ENCODE measurements at regions not wholly inside any gene's neighbourhood (a gene's known extent, or its start where the extent isn't known, plus 50 kb on each side); places are given as distances from the start of the nearest gene placed in this dataset.
A peak's percentile ranks its signal among the peaks of the same experiment; 100 is the strongest.
"Not testable (repeated sequence)": the region's sequence is repeated elsewhere in the genome, so short reads cannot be mapped to it uniquely, and the experiment has no call there.

DNA sequence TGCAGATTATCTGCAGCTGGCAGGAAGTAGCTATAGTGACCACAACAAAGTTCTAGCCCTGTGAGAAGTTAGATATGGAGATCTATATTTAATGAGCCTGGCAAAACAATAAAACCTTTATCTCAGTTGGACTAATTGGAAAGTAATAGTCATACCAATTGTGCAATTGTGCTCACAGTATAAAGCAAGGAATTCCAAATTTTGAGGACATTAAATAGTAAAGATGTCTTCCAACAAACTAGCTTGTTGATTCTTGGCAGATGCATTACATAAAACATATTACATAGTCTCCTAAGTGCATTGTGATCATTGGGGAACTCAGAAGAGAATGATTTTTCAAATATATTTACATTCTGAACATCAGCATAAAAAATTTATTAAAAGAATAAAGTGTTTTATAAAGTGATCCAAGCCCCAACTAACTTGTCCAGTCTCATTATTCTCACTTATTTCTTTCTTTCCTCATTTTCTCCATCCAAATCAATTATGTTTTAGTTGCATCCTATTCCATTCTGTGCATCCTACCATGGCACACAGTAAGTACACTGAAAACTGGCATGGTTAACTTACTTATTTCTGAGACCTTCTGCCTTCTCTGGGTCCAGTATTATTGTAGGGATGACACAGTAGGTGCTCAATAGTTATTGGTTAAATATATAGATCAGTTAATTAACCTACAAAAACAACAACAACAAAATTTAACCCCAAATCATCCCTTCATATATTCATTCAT, 977.2 kb upstream of the NUDT12 start:
- no peak for DNase-seq (ENCODE audit: low read depth in 2 of 3, low spot score in 2 of 3)

DNA sequence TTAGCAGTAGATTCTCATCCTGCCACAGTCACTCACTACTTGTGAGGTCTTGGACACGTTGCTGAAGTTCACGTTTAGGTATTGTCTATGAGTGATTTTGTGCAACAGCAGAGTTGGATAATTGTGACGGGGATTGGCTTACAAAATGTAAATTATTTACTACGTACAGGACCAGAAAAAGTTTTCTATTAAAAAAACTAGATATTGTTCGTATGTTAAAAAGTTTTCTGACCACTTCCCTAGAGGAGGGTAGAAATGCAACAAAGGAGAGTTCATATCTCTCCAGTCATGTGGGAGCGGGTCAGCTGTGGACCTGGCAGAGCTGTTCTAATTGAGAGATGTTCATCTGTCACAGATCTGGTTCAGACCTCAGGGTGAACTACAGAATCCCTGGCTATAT, 976.1 kb upstream of the NUDT12 start:
- DNase-seq (ENCODE audit: low read depth in 2 of 3, low spot score in 2 of 3), result no peak

DNA sequence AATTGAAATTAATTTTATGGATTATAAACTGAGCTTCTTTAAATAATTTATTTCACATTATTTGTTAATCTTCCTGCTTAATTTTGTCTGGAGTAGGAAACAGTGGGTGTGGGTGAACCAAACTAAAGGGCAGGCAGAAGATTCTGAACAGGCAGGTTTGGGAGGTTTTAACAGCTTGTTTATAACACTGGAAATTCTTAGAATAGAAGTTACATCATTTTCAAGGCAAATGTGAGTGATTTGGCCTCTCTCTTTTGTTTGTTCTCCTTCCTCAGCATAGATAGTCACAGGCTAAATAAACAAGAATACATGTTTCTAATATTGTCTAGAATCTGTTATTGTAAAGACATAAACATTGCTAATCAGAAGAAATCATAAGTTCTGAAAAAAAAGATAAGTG, 970.9 kb upstream of the NUDT12 start:
- DNase-seq (ENCODE audit: low read depth in 2 of 3, low spot score in 2 of 3), result no peak

DNA sequence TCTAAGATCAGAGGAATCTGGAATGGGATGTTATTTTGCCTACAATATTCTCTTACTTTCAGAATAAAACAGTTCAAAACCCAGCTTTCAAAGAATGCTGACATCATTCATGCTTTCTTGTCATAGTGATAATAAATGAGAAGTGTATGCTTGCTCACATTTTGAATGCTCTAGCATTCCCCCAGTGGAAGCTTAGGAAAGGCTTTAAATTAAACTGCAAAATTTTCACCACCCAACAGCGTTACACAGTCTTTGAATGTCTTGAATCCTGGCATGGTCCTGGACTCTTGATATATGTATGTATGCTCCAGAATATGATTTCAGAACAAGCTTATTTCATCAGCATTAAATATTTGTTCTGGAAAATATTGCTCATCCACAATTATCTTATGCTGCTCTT, 964.3 kb upstream of the NUDT12 start:
- DNase-seq (ENCODE audit: low read depth in 2 of 3, low spot score in 2 of 3), result no peak

DNA sequence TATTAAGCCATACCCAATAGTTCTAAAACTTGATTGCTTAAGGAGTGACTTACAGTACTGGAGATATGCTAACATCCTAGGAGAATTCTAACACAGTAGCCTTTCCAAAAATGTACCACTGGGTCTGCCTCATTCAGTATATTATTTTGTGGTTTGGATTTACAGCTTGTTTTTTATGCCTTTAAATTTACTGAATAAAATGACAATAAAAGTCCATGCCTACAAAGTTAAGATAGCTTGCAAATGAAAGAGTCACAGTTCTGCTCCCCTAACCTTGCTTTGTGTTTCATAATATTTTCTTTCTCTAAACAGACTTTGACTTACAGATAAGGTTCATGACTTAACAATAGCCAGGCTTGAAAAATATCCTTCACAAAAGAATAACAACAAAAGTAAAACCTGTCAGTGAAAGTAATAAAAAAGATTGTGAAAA, 951.1 kb upstream of the NUDT12 start:
- no peak for DNase-seq (ENCODE audit: low read depth in 2 of 3, low spot score in 2 of 3)

DNA sequence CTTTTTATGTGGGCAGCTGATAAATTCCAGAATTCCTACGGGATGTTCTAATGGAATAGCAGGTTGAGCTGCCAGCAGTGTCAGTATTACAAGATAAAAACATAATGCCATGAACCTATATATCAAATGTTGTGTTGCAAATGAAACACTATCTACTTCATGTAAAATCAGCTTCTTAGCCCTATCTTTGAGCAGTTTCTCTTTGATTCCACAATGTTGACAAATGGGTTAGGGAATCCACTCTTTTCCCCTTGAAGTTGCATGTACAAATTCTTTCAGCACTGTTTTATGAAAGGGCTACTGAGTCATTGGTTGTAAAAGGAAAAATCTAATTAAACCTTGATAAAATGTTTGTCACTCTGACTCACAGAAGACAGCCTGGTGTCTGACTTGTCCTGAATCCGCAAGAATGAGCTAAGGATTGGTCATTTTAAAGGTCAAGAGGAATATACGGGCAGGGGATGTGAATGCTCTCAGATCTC, 950.6 kb upstream of the NUDT12 start:
- DNase-seq (ENCODE audit: low read depth in 2 of 3, low spot score in 2 of 3), result no peak

DNA sequence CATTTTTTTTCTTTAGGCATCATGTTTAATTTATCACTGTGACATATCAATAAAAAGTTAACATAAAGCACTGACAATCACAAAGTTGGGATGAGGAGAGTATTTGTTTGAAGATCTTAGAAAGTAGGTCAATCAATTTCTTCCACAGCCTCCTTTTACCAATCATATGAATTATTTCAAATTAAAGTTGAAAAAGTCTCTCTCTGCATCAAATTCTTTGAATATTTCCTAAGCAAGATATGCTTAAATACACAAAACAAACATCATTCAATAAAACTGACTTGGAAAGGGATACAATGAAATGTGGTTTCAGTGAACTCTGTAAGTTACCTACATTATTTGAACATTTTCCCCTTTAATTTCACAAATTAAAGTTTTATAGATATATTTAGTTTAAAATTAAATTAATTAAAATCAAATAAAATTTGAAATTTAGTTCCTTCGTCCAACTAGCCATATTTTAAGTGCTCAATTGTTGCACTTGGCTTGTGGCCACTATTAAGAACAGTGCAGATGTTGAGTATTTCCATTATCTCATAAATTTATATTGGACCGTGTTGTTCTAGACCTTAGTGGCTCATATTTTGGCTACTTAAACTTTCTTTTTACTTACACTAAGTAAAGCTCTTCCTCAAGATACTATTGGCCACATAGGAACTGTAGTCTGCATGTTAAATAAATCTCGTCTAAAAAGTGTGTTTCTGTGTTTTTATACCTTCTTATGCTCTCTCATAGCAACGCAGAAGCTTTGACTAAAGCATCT, 949.7 kb upstream of the NUDT12 start:
- DNase-seq (ENCODE audit: low read depth in 2 of 3, low spot score in 2 of 3), result no peak

DNA sequence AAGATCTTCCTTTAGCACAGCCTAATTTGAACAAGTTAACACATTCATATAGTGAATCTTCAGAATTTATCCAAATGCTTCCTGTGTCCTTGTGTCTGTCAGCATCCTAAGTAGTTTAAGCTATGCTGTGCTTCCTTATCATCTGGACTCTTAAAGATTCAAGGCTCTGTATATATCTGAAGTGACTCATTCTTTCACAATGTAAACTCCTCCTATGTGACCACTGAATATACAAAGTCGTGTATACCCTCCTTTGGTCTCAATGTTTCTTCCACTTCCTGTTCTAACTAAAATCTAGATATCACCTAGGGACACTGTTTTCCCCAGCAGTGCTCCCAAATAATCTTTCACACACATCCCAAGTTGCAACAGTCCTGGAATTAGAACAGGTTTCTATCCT, 935.7 kb upstream of the NUDT12 start:
- DNase-seq (ENCODE audit: low read depth in 2 of 3, low spot score in 2 of 3), result no peak

DNA sequence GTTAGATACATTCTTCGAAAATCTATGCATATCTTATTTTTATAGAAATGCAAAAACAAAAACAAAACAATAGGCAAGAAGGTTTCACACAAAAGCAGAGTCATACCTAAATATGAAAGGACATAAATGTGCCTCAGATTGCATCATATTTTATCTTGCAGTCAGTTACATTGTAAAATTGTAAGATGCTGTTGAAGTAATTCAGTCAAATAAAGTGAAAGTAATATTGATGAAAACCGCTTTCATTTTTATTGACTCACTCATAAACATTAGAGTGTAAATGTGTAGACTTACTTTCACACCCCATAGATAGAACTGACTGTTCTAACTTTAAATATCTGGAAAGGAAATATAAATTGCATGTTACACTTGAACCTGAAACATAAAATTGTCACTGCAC, 931.5 kb upstream of the NUDT12 start:
- DNase-seq (ENCODE audit: low read depth in 2 of 3, low spot score in 2 of 3), result no peak

DNA sequence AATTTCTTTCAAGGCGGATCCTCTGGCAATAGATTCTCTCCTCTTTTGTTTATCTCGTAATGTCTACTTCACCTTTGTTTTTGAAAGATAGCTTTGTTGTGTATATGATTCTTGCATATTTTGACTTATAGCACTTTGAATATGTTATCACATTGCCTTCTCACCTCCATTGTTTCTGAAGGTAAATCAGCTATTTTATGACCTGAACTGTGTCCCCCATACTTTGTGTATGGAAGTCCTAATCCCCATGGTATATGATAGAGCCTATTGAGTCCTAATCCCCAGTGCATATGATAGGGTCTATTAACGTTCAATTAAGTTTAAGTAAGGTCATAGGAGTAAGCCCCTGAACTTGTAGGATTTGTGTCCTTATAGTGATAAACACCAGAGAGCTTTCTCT, 910.2 kb upstream of the NUDT12 start:
- no peak for DNase-seq (ENCODE audit: low read depth in 2 of 3, low spot score in 2 of 3)

DNA sequence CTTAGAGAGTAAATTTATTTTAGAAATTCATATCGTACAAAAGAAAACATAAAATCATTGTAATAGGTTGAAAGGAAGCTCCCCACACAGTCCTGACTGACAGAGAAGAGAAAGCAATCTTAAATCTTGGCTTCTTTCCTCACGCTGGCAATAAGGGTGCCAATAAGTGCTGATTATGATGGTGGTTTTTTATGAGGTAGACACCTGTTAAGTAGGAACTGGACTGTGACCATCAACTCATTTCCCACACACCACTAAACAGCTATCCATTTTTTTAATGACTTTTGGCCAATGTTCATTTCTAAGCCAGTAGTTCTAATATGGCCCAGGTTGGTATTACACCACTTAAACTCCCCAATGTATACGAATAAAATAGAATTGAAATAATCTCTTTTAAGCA, 893.5 kb upstream of the NUDT12 start:
- no peak for DNase-seq (ENCODE audit: low read depth in 2 of 3, low spot score in 2 of 3)

DNA sequence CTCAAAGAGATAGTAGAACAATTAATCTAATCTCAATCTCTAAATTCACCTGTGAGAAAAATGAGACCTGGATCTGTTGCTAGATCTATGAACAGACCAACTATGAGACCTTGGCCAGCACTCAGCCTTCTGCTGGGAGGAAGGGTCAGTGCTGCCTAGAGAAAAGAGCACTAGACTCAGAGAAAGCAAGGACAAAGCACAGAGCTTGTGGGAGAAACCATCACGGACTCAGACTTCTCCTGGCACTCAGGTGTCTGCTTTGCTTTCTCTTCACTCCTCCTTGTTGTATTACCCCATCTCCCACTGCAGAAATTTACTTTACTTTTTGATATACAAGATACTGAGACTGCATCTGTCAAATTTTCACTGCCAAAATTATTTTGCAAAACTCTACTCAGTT, 890.0 kb upstream of the NUDT12 start:
- DNase-seq (ENCODE audit: low read depth in 2 of 3, low spot score in 2 of 3), result no peak

DNA sequence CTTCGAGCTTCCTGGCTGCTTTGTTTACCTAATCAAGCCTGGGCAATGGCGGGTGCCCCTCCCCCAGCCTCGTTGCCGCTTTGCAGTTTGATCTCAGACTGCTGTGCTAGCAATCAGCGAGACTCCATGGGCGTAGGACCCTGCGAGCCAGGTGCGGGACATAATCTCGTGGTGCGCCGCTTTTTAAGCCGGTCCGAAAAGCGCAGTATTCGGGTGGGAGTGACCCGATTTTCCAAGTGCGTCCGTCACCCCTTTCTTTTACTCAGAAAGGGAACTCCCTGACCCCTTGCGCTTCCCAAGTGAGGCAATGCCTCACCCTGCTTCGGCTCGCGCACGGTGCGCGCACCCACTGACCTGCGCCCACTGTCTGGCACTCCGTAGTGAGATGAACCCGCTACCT, 889.3 kb upstream of the NUDT12 start:
- DNase-seq (ENCODE audit: low read depth in 2 of 3, low spot score in 2 of 3), result not testable (repeated sequence)

DNA sequence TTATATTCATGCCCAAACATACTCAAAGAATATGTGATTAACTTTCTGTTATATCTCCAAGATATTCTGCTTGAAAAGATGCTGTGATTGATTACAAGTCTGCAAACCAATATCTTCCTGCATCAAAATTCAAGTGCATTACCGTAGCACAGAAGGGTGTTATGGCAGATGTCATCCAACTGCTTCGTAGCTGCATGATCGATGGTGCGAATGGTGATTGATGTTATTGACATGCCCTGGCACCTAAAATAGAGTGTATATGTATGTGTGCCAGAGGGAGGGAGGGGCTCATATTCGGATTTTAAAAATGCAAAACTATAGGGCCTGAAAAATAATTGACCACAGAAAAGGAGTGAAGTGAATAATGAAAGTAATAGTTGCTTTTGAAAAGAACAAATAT, 882.1 kb upstream of the NUDT12 start:
- no peak for DNase-seq (ENCODE audit: low read depth in 2 of 3, low spot score in 2 of 3)

DNA sequence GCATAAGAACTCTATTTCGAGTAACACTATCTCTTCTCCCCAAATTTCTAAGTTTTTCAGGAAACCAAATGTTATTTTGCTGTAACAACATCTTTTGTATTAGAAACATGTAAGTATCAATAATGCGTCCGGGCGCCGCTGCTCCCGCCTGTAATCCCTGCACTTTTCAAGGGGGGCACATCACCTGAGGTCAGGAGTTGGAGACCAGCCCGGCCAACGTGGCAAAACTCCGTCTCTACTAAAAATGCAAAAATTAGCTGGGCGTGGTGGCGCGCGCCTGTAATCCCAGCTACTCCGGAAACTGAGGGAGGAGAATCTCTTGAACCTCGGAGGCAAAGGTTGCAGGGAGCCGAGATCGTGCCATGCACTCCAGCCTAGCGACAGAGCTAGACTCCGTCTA, 881.1 kb upstream of the NUDT12 start:
- DNase-seq (ENCODE audit: low read depth in 2 of 3, low spot score in 2 of 3), result no peak

DNA sequence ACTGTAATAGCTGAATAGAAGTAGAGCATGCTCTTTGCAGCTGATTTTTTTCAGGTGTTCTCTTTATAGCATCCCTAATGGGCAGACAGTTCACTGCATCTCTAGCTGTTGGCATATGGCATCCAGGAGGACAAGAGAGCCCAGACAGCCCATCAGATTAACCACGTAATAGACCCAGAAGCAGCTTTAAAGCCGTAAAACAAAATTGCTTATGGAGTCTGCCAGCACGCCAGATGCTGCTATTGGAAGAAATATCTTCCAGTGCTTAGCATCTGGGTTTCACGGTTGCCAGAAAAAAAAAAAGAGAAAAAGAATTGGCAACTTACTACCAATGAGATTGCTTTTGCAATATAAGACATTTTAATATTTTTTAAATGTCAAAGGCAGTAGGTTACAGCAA, 869.4 kb upstream of the NUDT12 start:
- DNase-seq (ENCODE audit: low read depth in 2 of 3, low spot score in 2 of 3), result no peak

DNA sequence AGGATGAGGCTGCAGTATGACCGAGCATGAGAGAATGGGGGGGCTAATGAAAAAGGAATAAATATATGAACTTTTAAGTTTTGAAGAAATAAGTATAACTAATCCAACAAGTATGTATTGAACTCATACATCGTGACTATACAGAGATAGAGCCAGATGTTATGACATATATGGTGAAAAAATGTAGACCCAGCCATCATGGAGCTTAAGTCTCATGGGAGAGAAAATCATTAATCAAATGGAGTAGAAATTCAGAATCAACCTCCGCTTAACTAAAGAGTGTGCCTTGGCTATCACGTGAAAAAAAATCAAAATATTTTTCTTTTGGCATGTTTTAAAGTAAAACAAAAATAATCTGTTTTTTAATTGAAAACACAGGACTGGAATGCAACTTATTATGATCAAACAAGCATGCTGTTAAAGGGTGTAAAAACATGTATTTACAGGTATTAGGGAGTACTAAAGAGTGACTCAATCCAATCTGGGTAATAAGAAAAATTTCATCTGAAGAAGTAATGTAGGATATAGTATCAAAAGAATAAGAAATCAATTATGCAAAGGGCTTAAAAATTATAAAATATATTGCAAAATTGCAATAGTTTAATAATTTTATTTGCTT, 868.5 kb upstream of the NUDT12 start:
- no peak for DNase-seq (ENCODE audit: low read depth in 2 of 3, low spot score in 2 of 3)

DNA sequence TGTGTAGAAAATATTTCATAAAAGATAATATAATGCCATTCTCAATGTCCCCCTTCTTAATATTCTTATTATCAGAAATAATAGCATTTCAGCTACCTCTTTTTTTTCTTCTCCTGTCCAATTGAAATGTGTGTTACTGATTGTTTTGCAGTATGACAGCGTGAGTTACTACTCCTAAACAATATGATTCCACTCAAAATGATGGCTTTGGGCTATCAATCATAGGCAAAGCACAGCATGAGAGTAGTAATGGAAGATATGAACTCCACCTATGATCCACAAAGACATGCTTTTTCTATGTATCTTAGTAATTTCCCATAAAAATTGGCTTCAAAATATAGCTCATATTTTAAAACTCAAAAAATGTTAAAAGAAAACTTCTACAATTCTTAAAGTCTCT, 867.3 kb upstream of the NUDT12 start:
- DNase-seq (ENCODE audit: low read depth in 2 of 3, low spot score in 2 of 3), result no peak

DNA sequence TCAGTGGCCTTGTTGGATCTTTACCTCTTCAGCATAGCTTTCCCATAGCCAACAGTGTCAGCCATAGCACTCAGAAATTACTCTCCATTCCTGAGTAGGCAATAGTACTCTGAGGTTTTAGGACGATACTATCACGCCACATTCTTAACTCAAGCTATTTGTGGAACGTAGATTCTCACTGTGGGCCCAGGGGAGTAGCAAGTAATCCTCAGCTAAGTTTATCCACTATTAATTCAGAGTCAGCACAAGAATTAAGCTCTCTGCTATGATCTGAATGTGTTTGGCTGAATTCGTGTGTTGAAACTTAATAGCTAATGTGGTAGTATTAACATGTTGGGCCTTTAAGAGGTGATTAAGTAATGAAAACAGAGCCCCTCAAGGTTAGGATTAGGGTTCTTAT, 858.8 kb upstream of the NUDT12 start:
- no peak for DNase-seq (ENCODE audit: low read depth in 2 of 3, low spot score in 2 of 3)

DNA sequence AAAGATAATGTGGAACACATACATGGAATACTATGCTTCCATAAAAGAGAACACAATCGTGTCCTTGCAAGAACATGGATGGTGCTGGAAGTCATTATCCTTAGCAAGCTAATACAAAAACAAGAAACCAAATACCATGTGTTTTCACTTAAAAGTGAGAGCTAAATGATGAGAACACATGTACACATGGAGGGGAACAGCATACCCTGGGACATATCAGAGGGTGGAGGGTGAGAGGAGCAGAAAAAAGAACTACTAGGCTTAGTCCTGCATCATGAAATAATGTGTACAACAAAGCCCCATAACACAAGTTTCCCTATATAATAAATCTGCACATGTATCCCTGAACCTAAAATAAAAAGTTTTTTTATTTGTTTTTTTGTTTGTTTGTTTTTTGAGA, 855.5 kb upstream of the NUDT12 start:
- DNase-seq (ENCODE audit: low read depth in 2 of 3, low spot score in 2 of 3), result no peak

DNA sequence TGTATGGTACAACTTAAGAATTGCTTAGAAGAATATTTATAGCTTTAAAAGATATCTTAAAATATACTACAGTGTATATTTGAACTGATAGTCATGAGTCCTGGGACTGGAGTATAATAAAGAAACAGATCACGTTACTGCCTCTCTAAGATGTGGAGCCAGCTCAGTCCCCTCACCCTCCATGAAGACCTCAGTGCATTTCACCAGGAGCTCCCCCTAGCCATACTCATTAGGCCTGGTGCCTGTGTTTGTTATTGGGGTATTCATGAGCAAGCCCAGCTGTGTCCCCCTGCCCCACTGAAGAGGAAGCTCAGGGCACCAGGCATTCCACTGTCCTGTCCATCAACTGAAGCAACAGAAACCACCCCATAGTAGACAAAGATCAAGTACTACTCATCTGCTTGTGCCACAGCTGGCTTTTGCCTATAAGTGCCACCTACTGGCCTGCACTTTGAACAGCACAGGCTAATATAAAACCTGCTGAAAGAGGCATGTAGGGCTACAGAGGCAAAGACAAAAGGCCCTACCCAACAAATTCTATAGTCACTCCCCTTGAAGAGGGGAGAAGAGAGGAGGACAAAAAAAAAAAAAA, 850.2 kb upstream of the NUDT12 start:
- DNase-seq (ENCODE audit: low read depth in 2 of 3, low spot score in 2 of 3), result peak in 1 of 3 donors; percentile 16

DNA sequence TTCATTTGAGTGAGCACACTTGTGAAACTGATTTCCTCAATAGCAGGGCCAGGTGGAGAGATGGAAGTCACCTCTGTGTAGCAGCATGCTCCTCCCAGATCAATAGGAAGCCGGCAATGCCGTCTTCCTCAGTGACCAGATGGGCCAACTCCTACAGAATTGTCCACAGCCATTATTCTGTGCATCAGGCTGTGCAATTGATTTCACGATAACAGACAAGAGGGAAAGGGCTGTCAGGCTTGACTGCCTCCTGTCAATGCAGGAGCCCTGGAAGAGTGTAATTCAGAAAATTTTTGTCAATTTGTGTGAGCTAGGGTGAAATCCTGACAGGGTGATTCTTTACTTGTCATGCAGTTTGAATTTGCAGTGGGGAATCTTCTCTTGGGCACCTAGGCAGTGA, 838.4 kb upstream of the NUDT12 start:
- DNase-seq (ENCODE audit: low read depth in 2 of 3, low spot score in 2 of 3), result no peak

Data from hematopoietic multipotent progenitor cell (in vitro differentiated cells).